Liver (tissue), 8 donors: ENCODE measurements at regions not wholly inside any gene's neighbourhood (a gene's known extent, or its start where the extent isn't known, plus 50 kb on each side); places are given as distances from the start of the nearest gene placed in this dataset.
"Not testable (repeated sequence)": the region's sequence is repeated elsewhere in the genome, so short reads cannot be mapped to it uniquely, and the experiment has no call there.

Experiments
- DNase-seq: peaks from one replicate; pipeline ENCODE4 v3.0.0-alpha.2; 2017; ENCODE audit warnings: low spot score
- H3K27ac ChIP-seq, 2 donors: one replicate each; pipeline ENCODE4 v1.7.0; 2013; ENCODE audit warnings: inconsistent platforms in 2 of 2, low read length in 2 of 2, control low read depth in 1 of 2, low read depth in 1 of 2, mild to moderate bottlenecking in 1 of 2
- H3K27me3 ChIP-seq, 4 donors: one replicate each; pipeline versions ENCODE4 v1.6.1 to v1.7.0; 2013; ENCODE audit warnings: low read length in 3 of 4, inconsistent platforms in 1 of 4, mild to moderate bottlenecking in 1 of 4, moderate library complexity in 1 of 4; ENCODE audit not compliant: control insufficient read depth in 4 of 4, insufficient read depth in 4 of 4
- H3K36me3 ChIP-seq, 4 donors: one replicate each; pipeline versions ENCODE4 v1.6.1 to v1.7.0; 2013; ENCODE audit warnings: low read length in 3 of 4, mild to moderate bottlenecking in 3 of 4, low read depth in 1 of 4, moderate library complexity in 1 of 4; ENCODE audit not compliant: control insufficient read depth in 4 of 4, insufficient read depth in 3 of 4
- H3K4me1 ChIP-seq, 4 donors: one replicate each; pipeline versions ENCODE4 v1.6.1 to v1.7.0; 2013; ENCODE audit warnings: low read length in 3 of 4, mild to moderate bottlenecking in 3 of 4, moderate library complexity in 1 of 4; ENCODE audit not compliant: control insufficient read depth in 4 of 4, insufficient read depth in 4 of 4
- H3K4me3 ChIP-seq, 3 donors: one replicate each; pipeline versions ENCODE4 v1.6.1 to v1.7.0; 2013; ENCODE audit warnings: low read length in 3 of 3, control low read depth in 1 of 3, low read depth in 1 of 3, mild to moderate bottlenecking in 1 of 3
- H3K9ac ChIP-seq, 2 donors: one replicate each; pipeline ENCODE4 v1.7.0; 2013; ENCODE audit warnings: low read length in 2 of 2, mild to moderate bottlenecking in 2 of 2, moderate library complexity in 2 of 2, control low read depth in 1 of 2, low read depth in 1 of 2
- H3K9me3 ChIP-seq, 4 donors: one replicate each; pipeline versions ENCODE4 v1.6.1 to v1.7.0; 2013; ENCODE audit warnings: low read length in 3 of 4; ENCODE audit not compliant: control insufficient read depth in 4 of 4
- ATF3 ChIP-seq: IDR thresholded peaks from 2 replicates; pipeline ENCODE4 v1.6.1; 2016; ENCODE audit warnings: antibody characterized with exemption
- CTCF ChIP-seq: fragments of 150-350 bp; IDR thresholded peaks from 2 replicates; pipeline ENCODE4 v1.5.1; 2017; ENCODE audit warnings: improper control_type of control experiment, low read depth, low read length; ENCODE audit not compliant: missing input control
- EGR1 ChIP-seq, 2 donors: IDR thresholded peaks; 2 replicates each; pipeline ENCODE4 v1.6.1; 2016 to 2018; ENCODE audit warnings: antibody characterized with exemption in 2 of 2, low read depth in 2 of 2
- FOXA1 ChIP-seq: IDR thresholded peaks from 2 replicates; pipeline ENCODE4 v1.6.1; 2016; ENCODE audit warnings: antibody characterized with exemption
- FOXA2 ChIP-seq: IDR thresholded peaks from 2 replicates; pipeline ENCODE4 v1.6.1; 2016; ENCODE audit warnings: antibody characterized with exemption
- GABPA ChIP-seq, 2 donors: IDR thresholded peaks in 1 of 2; conservative IDR thresholded peaks in 1 of 2; 2 replicates each; pipeline ENCODE4 v1.6.1; 2016; ENCODE audit warnings: antibody characterized with exemption in 2 of 2, mild to moderate bottlenecking in 1 of 2, moderate library complexity in 1 of 2
- HNF4A ChIP-seq, 2 donors: conservative IDR thresholded peaks; 2 replicates each; pipeline ENCODE4 v1.6.1; 2016; ENCODE audit warnings: antibody characterized with exemption in 2 of 2, mild to moderate bottlenecking in 2 of 2
- HNF4G ChIP-seq: IDR thresholded peaks from 2 replicates; pipeline ENCODE4 v1.6.1; 2016; ENCODE audit warnings: antibody characterized with exemption
- JUND ChIP-seq, 2 donors: IDR thresholded peaks; 2 replicates each; pipeline ENCODE4 v1.6.1; 2016; ENCODE audit warnings: antibody characterized with exemption in 2 of 2
- MAX ChIP-seq: IDR thresholded peaks from 2 replicates; pipeline ENCODE4 v1.6.1; 2016; ENCODE audit warnings: antibody characterized with exemption
- NR2F2 ChIP-seq: IDR thresholded peaks from 2 replicates; pipeline ENCODE4 v1.6.1; 2016; ENCODE audit warnings: antibody characterized with exemption
- RAD21 ChIP-seq, 2 donors: IDR thresholded peaks; 2 replicates each; pipeline ENCODE4 v1.6.1; 2016; ENCODE audit warnings: antibody characterized with exemption in 2 of 2, mild to moderate bottlenecking in 2 of 2
- REST ChIP-seq: IDR thresholded peaks from 2 replicates; pipeline ENCODE4 v1.6.1; 2016; ENCODE audit warnings: antibody characterized with exemption, mild to moderate bottlenecking
- RXRA ChIP-seq, 2 donors: IDR thresholded peaks; 2 replicates each; pipeline ENCODE4 v1.6.1; 2017 to 2018; ENCODE audit warnings: antibody characterized with exemption in 2 of 2, mild to moderate bottlenecking in 1 of 2
- TAF1 ChIP-seq: conservative IDR thresholded peaks from 2 replicates; pipeline ENCODE4 v1.6.1; 2016; ENCODE audit warnings: antibody characterized with exemption, mild to moderate bottlenecking
- YY1 ChIP-seq: IDR thresholded peaks from 2 replicates; pipeline ENCODE4 v1.6.1; 2016; ENCODE audit warnings: antibody characterized with exemption, mild to moderate bottlenecking
- ZBTB33 ChIP-seq: IDR thresholded peaks from 2 replicates; pipeline ENCODE4 v1.6.1; 2016; ENCODE audit warnings: antibody characterized with exemption
- WGBS: extraction: QIAGEN DNeasy Blood & Tissue Kit; methylation state at CpG from one replicate; pipeline ENCODE4 v1.1.7; 2013; 5-methylcytosine and 5-hydroxymethylcytosine counted together
- donor health status: healthy.
- donor health status: healthy.
- donor health status: healthy.
- donor health status: healthy.
- donor health status: healthy.

GRCh38 chr15:96058103-96058851 is 272.2 kb upstream of the NR2F2 start:
- Histone ChIP-seq H3K36me3 (no peaks in the 10 kb centered on the region), H3K4me1 (peaks cover 3 to 8% (median 5%) of the 10 kb centered on the region in 4 donors), H3K27ac (no peak overlapping the region), H3K9me3 (peaks cover 0 to 2% (median 0%) of the 10 kb centered on the region in 4 donors), H3K4me3 (no peak overlapping the region), H3K27me3 (no peaks in the 10 kb centered on the region), H3K9ac (no peak overlapping the region)
- WGBS, result 83% methylated on average over 8 of the region's 8 CpGs
- DNase-seq, result no peak
- no peak for TF ChIP-seq ATF3
- TF ChIP-seq YY1, result no peak
- TF ChIP-seq HNF4A (conservative IDR thresholded peaks at IDR 0.05), result no peak
- no peak for TF ChIP-seq GABPA (IDR thresholded peaks at IDR 0.05 in 1 of 2, conservative IDR thresholded peaks at IDR 0.05 in 1 of 2)
- TF ChIP-seq RXRA (IDR thresholded peaks at IDR 0.05), result no peak
- no peak for TF ChIP-seq FOXA1
- TF ChIP-seq JUND (IDR thresholded peaks at IDR 0.05), result no peak
- no peak for TF ChIP-seq MAX
- no peak for TF ChIP-seq FOXA2
- TF ChIP-seq ZBTB33, result no peak
- TF ChIP-seq RAD21 (IDR thresholded peaks at IDR 0.05), result no peak
- no peak for TF ChIP-seq TAF1
- TF ChIP-seq REST, result no peak
- TF ChIP-seq NR2F2, result no peak
- TF ChIP-seq EGR1 (IDR thresholded peaks at IDR 0.05; ENCODE audit: low read depth in 2 of 2), result no peak
- TF ChIP-seq CTCF, result no peak
- TF ChIP-seq HNF4G, result no peak

GRCh38 chr15:96058852-96059103 is 271.7 kb upstream of the NR2F2 start:
- H3K4me1 ChIP-seq, result not testable (repeated sequence)

GRCh38 chr15:96060591-96060990 is 269.9 kb upstream of the NR2F2 start:
- not testable (repeated sequence) for H3K4me3 ChIP-seq
- WGBS, result 86% methylated on average over 5 of the region's 5 CpGs

More at GRCh38 chr15:96058852-96059103, 271.7 kb upstream of the NR2F2 start:
- DNase-seq, H3K36me3 ChIP-seq, H3K9me3 ChIP-seq, H3K27ac ChIP-seq, H3K27me3 ChIP-seq, H3K9ac ChIP-seq, H3K4me3 ChIP-seq: not testable (repeated sequence)
- whole genome bisulfite sequencing, result 78% methylated on average over 1 of the region's 1 CpG

More at GRCh38 chr15:96060591-96060990, 269.9 kb upstream of the NR2F2 start:
- not testable (repeated sequence) for H3K27me3 ChIP-seq, H3K27ac ChIP-seq, H3K9ac ChIP-seq, H3K4me1 ChIP-seq, H3K9me3 ChIP-seq, DNase-seq, H3K36me3 ChIP-seq
